ENCODE measurements at regions not wholly inside any gene's neighbourhood (a gene's known extent, or its start where the extent isn't known, plus 50 kb on each side); places are given as distances from the start of the nearest gene placed in this dataset.

GRCh38 chr3:98954791-98955604 is 53.5 kb upstream of the DCBLD2 start:
- no peak for FAIRE-seq

More at GRCh38 chr3:98954791-98955604, 53.5 kb upstream of the DCBLD2 start:
- TF ChIP-seq MATR3 (CRISPR knock-in tag; IDR thresholded peaks at IDR 0.05) = no peak
- TF ChIP-seq ATF3 (CRISPR knock-in tag; IDR thresholded peaks at IDR 0.05) = no peak
- no peak for TF ChIP-seq TOE1 (CRISPR knock-in tag; IDR thresholded peaks at IDR 0.05)
- no peak for TF ChIP-seq MNT (IDR thresholded peaks at IDR 0.05)
- no peak for TF ChIP-seq POLR2A (IDR thresholded peaks at IDR 0.05; ENCODE audit: insufficient read depth in 1 of 2, low read depth in 2 of 2, low read length in 2 of 2)
- no peak for TF ChIP-seq ZNF761 (CRISPR knock-in tag; conservative IDR thresholded peaks at IDR 0.05)
- no peak for TF ChIP-seq HOMEZ (CRISPR knock-in tag; IDR thresholded peaks at IDR 0.05; ENCODE audit: low read depth)
- no peak for TF ChIP-seq MBNL3 (CRISPR knock-in tag; conservative IDR thresholded peaks at IDR 0.05)
- no peak for TF ChIP-seq ZNF235 (CRISPR knock-in tag; IDR thresholded peaks at IDR 0.05; ENCODE audit: borderline replicate concordance)
- ATAC-seq = no peak
- intact Hi-C loops (cut with micrococcal nuclease; ENCODE audit: unreplicated experiment) (no loop called here), in situ Hi-C loops (cut with HindIII; ENCODE audit: extremely low pct_ligation_motif_present, low pct_unique_long_range_greater_than_20kb) (no loop called here)
- no peaks in the 10 kb centered on the region for H3K27me3 ChIP-seq (ENCODE audit: control insufficient read depth in 1 of 2, insufficient read depth in 2 of 2, low read length in 2 of 2)
- H2AFZ ChIP-seq (ENCODE audit: low read length) = no peak overlapping the region
- H3K4me3 ChIP-seq (replicated peaks in 1 of 3; ENCODE audit: insufficient read depth in 1 of 3, low read depth in 2 of 3, low read length in 3 of 3) = no peak overlapping the region
- H4K20me1 ChIP-seq (ENCODE audit: insufficient read depth, low read length) = no peaks in the 10 kb centered on the region
- 30% methylated on average over 3 of the region's 3 CpGs for WGBS (ENCODE audit: low lambda C conversion rate)
- no TSS peak for BruUV-seq (replicated peaks)
- no peaks in the 10 kb centered on the region for H3K79me2 ChIP-seq (ENCODE audit: insufficient read depth, low read length)
- no peak for DNase-seq (ENCODE audit: low spot score)
- no peak overlapping the region for H3K27ac ChIP-seq (ENCODE audit: extremely low read length, insufficient read depth, low read length)
- ChIA-PET POLR2A (no interaction called here), CTCF (ENCODE audit: low intra/inter-chr PET ratio, low total read pairs) (no interaction called here)
- H3K9me3 ChIP-seq (ENCODE audit: low read length) = no peaks in the 10 kb centered on the region
- H3K4me1 ChIP-seq (ENCODE audit: insufficient read depth, low read length) = no peaks in the 10 kb centered on the region
- H3K4me2 ChIP-seq (ENCODE audit: low read depth, low read length) = no peak overlapping the region
- H3K36me3 ChIP-seq (replicated peaks in 1 of 2; ENCODE audit: control insufficient read depth in 1 of 2, insufficient read depth in 2 of 2, low read length in 2 of 2) = no peaks in the 10 kb centered on the region
- H3K9ac ChIP-seq (ENCODE audit: insufficient read depth, low read depth, low read length) = no peak overlapping the region

Data from HepG2 (cell line).